Gastrocnemius medialis (tissue), 4 donors: ENCODE measurements at regions not wholly inside any gene's neighbourhood (a gene's known extent, or its start where the extent isn't known, plus 50 kb on each side); places are given as distances from the start of the nearest gene placed in this dataset.

Source experiments
- CTCF ChIP-seq, 5 experiments: fragments of 450-650 bp in 3 of 5; fragments of 200-600 bp in 2 of 5; sonication (generic) in 2 of 5; IDR thresholded peaks in 4 of 5; conservative IDR thresholded peaks in 1 of 5; 1 replicate in 4 of 5; 2 replicates in 1 of 5; pipeline ENCODE4 v1.5.1; 2016 to 2019; ENCODE audit warnings: antibody characterized with exemption in 5 of 5, mild to moderate bottlenecking in 3 of 5, moderate library complexity in 3 of 5
- POLR2A ChIP-seq, 2 donors: fragments of 450-650 bp; IDR thresholded peaks; one replicate each; pipeline ENCODE4 v1.6.1; 2017; ENCODE audit warnings: antibody characterized with exemption in 2 of 2, mild to moderate bottlenecking in 2 of 2, moderate library complexity in 2 of 2

GRCh38 chr6:85795945-85796344 is 153.3 kb upstream of the SYNCRIP start:
- TF ChIP-seq CTCF (IDR thresholded peaks at IDR 0.05 in 4 of 5, conservative IDR thresholded peaks at IDR 0.05 in 1 of 5) (no peak), POLR2A (IDR thresholded peaks at IDR 0.05) (no peak)
